CD4-positive, alpha-beta T cell treated with Interleukin-6 at 100 ng/mL for 8 hours (primary cell): ENCODE measurements at regions not wholly inside any gene's neighbourhood (a gene's known extent, or its start where the extent isn't known, plus 50 kb on each side); places are given as distances from the start of the nearest gene placed in this dataset.
"Not testable (repeated sequence)": the region's sequence is repeated elsewhere in the genome, so short reads cannot be mapped to it uniquely, and the experiment has no call there.

ENCODE experiments used
- DNase-seq: peaks from one replicate; pipeline ENCODE4 v3.0.0-alpha.2; 2020; ENCODE audit warnings: mixed read lengths, low spot score

DNA sequence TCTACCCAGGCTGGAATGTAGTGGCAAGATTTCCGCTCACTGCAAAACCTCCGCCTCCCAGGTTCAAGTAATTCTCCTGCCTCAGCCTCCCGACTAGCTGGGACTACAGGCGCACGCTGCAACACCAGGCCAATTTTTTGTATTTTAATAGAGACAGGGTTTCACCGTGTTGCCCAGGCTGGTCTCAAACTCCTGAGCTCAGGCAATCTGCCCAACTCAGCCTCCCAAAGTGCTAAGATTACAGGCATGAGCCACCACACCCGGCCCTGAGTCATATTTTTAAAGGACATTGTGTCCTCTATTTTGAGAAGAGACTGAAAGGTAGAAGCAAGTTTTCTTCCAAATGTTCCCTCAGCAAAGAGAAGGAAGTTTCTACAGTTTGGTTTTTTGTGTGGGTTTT is 227.1 kb downstream of the KCTD12 start:
- not testable (repeated sequence) for DNase-seq

DNA sequence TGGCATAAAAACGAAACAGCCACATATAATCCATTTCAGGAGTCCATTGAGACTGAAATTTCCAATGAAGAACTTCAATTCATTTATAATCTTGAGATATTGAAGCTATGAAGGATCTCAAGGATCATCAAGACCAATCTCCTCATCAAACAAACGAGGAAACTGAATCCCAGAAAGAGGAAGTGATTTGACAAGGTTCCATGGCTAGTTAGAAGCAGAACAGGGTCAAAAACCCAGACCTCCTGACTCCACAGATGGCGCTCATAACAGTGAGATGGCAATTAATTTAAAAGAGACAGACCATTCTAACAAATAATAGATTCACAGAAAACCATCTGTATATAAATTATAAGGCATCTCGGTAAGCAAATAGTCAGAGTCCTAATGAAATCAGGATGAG is 229.7 kb downstream of the KCTD12 start:
- no peak for DNase-seq

DNA sequence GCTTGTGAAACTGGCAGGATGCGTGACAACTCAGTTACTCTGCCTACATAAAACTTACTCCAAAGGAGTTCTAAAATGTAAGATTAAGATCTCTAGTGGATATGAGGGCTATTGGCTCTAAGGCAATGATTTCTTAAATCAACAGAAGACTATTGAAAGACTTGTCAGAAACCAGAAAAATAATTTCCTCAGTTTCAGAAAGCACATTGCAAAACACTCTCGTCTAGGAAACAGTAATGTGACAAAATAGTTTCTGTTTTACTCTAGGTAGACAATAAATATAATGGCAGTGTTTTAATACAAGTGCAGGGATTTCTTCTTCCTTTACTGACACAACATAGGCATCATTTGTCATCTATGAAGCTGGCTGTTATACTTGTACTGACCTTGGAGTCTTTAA is 230.1 kb downstream of the KCTD12 start:
- DNase-seq: no peak

DNA sequence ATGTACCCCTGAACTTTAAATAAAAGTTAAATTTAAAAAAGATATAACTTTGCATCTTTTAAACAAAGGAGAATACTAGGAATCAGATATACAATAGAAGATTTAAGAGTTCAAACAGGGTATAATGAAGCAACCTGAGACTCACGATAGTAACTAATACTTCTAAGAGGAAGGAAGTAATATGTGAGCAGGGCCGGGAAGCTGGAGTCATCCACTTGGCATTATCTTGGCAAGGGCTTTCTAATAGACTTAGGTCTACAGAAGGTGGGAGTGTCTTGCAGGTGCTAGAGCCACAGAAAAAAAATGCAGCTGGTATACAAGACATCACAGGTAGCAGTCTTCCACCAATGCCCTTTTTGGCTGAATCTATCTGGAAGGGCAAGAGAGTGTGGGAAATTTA is 231.9 kb downstream of the KCTD12 start:
- no peak for DNase-seq

DNA sequence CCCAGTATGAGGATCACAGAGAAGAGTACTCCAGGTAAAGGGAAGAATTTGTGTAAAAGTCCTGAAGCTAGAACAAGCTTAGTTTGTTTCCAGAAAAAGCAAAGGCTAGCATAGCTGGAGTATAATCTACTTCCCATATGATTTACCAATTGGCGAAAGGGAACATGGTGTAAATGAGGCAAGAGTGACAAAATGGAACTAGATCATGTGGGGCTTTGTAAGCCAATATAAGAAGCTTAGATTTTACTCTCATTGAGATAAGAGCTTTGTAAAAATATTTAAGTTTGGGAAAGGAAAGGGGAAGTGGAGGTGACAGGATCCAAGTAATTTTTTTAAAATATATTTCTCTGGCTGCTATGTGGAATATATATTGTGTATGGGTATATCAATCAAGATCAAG is 234.9 kb downstream of the KCTD12 start:
- DNase-seq: no peak

DNA sequence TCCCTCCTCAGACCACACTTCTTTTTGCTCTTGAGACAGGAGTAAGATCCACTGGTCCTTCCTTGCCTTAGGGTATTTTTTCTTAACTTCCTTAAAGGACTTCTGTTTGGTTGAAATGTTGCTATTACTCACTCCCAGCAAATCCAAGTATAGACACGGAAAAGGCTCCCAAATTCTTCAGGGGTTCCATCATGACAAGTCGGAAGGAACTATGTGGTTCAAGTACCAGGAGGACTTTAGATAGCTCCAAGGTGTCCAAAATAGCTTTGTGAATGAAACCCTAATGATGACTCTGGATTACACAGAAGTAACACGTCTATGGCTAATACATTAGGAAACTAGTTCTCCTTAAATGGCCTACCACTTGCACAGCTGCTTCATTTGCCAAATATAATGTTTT is 238.7 kb downstream of the KCTD12 start:
- no peak for DNase-seq

DNA sequence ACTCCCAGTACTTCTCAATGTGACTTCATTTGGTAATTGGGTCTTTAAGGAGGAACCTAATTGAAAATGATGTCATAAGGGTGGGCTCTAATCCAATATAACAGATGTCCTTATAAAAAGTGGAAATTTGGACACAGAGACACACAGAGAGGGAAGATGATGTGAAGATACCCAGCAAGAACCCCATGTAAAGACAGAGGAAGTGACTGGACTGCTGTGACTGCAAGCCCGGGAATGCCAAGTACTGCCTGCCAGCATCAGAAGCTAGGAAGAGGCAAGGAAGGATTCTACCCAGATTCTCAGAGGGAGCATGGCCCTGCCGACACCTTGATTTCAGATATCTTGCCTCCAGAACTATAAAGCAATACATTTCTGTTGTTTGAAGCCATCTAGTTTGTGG is 239.3 kb downstream of the KCTD12 start:
- no peak for DNase-seq

DNA sequence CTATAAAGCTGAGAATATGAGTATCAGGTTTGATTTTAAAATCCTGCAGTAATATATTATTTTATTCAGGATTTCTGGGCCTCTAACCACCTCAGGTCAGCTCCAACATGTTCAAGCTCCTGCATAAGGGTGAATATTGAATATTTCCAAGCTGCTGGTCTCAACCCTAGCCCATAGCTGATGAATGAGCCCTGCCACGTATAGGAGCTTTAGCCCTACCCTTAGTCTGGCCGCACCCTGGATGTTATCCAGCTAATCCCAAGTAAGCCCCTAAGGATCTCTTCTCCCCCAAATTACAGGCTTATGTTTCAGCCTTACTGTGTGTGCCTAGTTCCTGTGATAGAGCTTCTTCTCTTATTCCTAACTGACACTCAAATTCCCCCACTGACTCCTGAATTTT is 240.6 kb downstream of the KCTD12 start:
- DNase-seq: no peak

DNA sequence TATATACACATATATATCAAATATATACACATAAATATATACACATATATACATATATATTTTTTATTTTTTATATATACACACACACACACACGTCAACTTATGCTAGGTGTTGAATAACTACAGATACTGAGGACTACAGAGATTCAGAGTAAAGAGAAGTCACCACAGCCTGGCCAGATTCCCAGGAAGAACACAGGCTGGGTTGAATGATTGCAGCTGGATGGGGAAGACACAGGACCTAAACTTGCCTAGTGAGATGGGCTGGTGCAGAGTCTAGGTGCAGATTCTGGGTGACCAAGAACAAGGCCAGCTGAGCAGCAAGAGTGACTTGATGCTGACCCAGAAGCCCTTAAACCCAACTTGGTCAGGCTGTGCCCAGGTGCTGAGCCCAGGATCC is 241.3 kb downstream of the KCTD12 start:
- DNase-seq: no peak

DNA sequence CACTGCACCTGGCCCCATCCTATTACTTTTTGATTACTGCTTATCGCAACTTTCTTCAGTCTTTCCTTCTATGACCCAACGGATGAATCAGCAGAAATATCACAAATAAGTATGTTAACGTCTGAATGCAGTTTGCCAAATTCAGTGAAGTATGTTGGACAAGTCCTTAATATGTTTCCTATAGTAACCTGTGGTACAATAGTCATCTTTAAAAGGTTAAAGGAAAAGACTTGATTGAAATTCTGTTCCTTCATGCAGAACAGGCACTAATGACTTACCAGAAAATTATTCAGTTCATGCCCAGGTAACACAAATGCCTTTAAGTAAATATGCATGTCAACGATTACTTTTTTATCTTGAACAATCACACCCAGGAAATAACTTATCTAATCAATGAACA is 242.6 kb downstream of the KCTD12 start:
- DNase-seq: no peak

DNA sequence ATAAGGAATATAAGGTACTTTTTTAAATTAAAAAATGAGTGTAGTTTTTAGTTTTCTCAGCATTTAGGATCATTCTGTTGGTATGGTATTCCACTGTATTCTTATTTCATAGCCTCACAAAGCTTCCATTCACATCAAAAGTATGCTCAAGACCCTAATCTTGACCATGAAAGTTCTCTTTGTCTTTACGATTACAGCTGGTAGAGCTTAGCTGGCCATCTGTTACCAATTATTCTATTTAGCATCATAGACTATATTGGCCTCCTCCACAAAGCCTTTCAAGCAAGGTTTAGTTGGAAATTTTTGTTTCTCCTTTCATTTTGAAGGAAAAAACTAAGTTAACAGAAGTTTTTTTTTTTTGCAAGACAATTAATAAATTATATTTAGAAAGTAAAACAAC is 245.1 kb downstream of the KCTD12 start:
- DNase-seq: no peak

DNA sequence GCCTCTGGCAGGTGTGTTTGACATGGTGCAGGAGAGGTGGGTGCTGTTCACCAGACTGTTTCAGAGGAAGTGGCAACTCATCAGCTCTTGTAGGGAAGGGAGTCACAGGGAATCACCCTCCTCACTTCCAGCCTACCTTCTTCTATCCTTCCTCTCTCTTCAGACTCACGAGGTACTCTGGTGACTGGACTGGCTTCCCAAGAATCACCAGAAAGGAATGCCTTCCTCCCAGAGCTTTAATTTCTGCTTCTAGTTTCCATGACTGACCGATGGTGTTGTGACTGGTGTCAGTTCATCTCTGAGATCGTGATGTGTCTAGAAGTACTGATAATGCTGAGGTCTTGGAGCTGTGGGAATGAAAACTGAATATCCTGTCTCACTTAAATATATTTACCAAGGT is 247.3 kb downstream of the KCTD12 start:
- DNase-seq: no peak

DNA sequence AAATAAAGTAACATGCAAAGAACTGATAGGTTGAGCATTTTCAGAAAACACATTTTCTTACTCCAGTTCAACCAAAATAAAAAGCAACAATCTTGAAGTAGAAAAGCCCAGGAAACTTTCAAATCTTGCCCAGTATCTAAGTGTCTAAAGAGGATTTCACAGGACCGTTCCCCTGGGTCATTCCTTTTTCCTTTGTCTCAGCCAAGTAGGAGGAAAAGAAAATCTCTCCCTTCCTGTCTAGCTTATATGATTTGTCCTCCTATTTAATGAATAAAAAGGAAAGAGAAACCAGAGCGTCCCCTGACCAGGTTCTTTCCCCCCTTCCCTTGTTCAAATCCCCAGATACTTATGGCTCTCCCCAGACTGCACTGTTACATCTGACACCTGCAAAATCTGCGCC is 248.0 kb downstream of the KCTD12 start:
- DNase-seq: no peak

DNA sequence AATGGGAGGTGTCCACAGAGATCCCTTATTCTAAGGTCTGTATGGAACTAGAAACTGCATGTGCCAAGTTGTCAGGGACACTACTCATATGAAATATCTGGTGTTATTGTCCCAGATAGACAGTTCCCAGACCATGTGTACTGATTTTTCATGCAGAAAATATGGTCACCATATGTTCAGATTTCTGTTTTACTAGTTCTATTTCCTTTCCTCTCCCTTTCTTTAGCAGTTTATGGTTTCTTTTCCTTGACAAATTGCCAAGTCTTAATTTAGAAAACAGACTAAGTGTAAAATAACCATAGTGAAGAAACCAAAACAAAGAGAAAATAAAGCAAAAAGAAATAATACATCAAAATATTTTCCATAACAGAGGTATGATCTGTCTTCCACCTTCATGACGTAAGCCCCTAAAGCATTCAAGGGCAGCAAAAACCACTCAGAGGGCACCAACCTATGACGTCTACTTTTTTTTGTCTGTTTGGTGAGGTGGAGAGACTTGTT is 248.5 kb downstream of the KCTD12 start:
- DNase-seq: no peak

DNA sequence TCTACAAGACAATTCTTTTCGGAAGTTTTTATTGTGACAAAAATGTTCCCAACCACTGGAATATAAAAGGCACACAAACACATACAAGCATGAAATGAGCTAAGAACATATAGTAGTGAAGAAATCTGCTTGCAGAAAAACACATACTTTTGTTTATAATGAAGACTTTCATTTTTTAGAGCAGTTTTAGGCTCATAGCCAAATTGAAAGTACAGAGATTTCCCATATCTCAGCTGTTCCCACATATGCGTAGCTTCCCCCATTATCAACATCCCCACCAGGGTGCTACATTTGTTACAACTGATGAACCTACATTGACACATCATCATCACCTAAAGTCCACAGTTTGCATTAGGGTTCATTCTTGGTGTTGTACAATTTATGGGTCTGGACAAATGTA is 249.4 kb downstream of the KCTD12 start:
- DNase-seq: no peak

DNA sequence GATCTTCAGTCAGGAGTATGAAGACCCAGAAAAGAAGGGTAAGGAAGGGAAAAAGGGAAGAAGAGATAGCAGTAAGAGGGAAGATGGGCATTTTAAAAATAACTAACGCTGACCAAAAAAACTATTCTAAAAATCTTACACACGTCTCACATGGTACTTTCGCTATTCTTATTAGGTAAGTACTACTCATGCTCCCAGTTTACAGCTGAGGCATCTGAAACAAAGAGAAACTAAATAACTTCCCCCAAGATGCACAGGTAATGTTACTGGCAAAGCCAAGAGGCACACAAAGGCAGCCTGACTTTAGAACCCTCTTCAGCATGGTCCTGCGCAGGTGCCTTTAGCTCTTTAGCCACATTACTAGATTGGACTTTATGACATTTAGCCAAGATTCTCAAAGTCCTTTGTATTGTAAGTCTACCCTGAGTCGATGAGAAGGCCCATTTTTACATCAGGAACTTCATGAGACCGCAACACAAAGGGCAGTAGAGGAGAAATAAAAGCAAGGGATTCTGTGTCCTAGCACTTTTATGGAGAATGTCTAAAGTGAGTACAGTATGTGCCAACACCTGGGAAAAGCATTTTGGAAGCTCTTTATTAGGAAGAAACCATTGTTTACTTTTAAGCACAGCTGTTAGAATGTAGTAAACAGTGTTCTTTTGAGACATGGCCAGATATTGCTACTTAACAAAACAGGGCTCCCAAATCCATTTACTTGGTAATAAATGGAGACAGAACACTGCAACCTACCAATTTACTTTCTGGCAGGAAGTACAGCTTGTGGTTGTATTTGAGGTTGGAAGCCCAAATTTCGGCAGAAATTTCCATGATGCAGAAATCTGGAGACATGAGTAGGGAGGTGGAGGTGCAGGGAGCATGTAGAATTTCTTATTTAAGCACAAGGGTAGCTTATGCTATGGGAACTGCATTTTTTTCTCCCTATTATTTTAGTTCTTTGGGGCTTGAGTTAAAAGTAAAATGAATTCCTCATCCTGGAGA is 250.7 kb downstream of the KCTD12 start:
- no peak for DNase-seq

DNA sequence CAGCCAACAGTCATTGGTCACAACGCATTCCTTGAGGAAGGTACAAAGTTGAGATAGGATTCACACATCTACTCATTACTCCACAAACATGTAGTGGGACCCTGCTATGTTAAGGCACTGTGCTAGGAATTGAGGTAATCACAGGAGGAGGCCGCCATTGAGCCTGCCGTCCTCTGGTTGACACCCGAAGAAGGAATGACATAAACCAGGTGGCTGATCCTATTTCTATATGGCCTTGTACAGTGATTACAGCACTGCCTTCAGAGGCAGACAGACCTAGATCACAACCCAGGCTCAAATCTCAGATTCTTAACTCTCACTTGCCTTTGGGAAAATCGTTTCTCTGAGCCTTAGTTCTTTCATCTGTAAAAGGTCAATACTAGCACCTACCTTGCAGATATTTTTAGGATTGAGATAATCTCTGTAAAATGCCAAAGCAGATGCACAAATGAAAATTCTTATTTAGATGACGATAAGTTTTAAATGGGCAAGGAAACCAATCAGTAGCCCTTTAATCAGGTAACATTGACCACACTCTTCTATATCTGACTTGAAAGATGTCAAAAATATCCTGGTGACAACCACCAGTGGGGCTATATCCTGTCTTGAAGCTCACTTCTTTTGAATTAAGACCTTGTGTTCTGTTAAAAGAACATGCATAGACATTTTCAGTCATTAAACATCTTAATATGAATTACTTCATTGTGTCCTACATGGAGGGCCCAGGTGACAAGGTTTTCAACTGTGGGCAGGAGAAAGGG is 251.6 kb downstream of the KCTD12 start:
- no peak for DNase-seq

DNA sequence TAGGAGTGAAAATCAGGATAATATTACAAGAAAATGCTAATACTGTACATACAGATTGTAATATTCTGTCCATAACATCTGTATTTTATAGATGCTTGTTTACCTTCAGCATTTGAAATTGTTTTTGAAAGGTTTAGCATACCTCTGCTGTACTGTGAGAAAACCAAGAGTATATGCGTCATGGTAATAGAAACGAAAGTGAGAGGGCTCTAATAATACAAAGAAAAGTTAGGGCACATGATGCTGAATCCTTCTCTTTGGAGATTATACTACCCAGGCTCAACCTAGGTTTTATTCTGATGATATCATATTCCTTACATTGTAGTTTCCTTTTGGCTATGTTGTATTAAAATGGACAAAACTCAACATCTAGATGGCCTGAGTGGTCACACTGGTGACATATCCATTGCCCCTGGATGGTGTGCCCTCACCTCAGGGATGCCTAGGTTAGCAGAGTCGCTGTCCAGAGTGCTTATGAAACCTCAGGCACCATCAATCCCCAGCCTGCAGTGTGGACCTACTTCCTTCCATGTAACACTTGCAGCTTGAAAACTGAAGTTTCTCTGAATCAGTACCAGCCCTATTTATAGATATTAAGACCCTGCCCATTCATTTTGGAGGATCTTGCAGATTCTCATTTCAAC is 253.7 kb downstream of the KCTD12 start:
- DNase-seq: no peak

DNA sequence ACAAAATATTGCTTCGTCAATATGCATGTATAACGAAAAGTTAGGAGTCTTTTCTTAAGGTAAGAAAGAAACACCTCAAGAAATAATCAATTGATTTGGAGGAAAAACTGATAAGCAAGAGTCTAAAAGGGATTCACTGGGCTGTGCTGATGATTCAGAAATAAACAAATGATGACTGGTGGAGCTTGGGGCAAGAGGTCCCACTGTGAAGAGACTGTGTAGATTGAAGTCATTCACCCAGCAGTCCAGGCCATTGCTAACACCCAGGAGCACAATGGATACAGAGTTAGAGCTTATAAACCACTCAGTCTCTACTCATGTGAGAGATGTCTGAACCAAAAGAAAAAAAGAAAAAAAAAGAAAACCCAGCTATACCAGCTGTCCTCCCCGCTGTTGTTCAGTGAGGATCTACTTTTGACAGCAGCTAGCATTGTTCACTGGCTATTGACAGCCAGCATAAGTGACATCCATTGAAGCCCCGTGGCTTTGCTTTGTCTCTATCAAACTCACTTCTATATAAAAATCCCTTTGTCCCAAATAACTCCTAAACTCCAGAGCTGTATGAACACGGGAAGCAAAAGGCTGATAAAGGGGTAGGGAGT is 255.5 kb downstream of the KCTD12 start:
- no peak for DNase-seq

DNA sequence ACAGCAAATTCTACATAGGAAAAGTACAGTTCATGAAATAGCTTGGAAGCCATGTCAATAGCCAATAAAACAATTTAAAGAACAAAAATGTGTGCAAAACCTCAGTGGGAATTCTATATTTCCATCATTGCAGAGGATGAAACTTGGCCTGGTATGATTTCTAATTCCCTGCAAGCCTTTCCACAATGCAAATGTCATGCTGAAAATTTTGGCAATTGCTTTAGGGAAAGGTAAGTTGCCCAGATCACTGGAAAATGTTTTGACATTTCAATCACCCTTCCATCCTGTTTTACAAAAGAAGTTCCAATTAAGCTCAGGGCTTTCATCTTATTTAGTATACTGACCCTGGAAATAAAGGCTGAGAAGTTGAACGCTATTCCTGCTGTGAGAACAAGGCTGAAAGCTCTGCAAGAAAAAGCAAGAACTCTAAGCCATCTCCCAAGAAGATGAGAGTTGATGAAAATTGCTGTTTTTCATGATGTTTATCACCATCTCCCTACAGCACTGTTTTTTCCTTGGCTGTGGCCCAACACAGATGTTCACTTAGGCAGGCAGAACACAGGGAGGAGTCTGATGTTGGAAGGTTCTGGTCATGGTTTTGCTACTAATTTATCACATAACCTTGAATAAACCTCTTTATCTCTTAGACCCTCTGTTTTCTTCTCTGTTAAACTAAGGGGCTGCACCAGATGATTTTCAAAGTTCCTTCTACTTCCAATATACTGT is 263.7 kb downstream of the KCTD12 start:
- no peak for DNase-seq

DNA sequence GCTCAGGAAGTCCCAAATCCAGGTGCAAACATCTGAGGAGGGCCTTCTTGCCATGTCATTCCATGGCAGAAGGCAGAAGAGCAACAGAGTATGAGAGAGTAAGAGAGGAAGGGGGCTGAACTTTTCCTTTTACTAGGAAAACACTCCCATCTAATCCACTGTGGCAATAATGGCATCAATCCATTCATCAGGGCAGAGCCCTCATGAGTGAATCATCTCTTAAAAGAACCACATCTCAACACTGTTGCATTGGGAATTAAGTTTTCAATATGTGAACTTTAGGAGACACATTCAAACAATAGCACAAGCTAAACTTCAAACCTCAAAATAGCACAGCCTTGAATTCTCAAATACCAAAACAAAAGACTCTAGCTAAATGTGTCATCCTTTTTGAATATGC is 264.5 kb downstream of the KCTD12 start:
- DNase-seq: no peak

DNA sequence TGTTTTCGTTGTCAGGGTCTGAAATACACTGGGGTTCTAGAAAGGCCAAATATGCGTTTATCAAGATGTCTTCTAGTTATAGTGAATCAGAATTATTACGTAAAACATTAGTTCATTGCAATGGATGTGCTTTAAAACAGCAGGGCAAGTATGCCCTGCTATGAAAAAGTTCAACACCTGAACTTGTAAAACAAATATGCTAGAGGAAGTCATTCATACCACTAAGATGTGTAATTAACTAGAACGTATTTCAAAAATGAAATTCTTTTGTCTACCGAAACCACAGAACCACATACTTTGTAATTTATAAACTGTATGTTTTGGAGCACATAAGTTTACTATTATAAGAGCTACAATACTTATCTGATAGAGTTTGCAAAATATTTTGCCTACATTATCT is 266.2 kb downstream of the KCTD12 start:
- no peak for DNase-seq
